ENCODE measurements at regions not wholly inside any gene's neighbourhood (a gene's known extent, or its start where the extent isn't known, plus 50 kb on each side); places are given as distances from the start of the nearest gene placed in this dataset.

DNA sequence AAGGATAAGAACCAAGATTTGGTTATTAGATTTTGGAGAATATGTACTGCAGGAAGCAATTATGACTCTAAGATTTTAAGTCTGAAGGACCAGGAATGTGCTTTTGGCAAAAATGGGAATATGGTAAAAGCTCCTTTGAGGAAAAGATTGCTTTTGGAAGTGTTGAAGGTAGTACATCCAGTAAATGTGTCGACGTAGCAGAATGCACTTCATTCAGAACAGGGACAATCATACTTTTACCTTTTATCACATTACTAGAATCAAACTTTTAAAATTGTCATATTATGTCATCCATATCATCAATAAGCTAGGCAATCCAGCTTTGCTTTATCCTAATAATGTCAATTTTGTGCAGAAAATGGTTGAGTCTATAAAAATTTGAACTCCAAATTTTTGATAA, 74.3 kb upstream of the MSTN start:
- no peak for DNase-seq (ENCODE audit: low read depth)
- TF ChIP-seq, protein P1, sequence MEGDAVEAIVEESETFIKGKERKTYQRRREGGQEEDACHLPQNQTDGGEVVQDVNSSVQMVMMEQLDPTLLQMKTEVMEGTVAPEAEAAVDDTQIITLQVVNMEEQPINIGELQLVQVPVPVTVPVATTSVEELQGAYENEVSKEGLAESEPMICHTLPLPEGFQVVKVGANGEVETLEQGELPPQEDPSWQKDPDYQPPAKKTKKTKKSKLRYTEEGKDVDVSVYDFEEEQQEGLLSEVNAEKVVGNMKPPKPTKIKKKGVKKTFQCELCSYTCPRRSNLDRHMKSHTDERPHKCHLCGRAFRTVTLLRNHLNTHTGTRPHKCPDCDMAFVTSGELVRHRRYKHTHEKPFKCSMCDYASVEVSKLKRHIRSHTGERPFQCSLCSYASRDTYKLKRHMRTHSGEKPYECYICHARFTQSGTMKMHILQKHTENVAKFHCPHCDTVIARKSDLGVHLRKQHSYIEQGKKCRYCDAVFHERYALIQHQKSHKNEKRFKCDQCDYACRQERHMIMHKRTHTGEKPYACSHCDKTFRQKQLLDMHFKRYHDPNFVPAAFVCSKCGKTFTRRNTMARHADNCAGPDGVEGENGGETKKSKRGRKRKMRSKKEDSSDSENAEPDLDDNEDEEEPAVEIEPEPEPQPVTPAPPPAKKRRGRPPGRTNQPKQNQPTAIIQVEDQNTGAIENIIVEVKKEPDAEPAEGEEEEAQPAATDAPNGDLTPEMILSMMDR (conservative IDR thresholded peaks at IDR 0.05; ENCODE audit: low read depth, low read length): no peak
- H3K4me3 ChIP-seq (ENCODE audit: low read depth, low read length): no peak overlapping the region

DNA sequence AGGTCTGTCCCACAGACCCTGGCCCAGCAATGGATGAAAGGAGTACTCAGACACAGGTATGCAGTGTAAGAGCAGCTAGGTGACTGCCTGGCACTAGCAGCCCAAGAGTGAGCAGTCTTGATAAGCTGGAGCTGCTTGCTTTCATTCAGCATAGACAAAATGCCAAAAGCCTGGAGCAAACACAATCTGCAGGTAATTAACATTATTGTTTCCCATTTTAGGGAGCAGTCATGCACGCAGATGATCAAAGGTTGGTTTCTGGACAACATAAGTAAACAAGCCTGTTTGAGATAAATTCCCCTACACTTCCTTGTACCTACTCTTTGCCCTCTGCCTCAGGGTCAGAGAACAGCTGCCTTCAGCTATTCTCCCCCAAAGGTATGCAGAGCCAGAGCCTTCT, 73.7 kb upstream of the MSTN start:
- TF ChIP-seq, protein P1 (conservative IDR thresholded peaks at IDR 0.05; ENCODE audit: low read depth, low read length): no peak
- no peak overlapping the region for H3K4me3 ChIP-seq (ENCODE audit: low read depth, low read length)
- DNase-seq (ENCODE audit: low read depth): no peak

DNA sequence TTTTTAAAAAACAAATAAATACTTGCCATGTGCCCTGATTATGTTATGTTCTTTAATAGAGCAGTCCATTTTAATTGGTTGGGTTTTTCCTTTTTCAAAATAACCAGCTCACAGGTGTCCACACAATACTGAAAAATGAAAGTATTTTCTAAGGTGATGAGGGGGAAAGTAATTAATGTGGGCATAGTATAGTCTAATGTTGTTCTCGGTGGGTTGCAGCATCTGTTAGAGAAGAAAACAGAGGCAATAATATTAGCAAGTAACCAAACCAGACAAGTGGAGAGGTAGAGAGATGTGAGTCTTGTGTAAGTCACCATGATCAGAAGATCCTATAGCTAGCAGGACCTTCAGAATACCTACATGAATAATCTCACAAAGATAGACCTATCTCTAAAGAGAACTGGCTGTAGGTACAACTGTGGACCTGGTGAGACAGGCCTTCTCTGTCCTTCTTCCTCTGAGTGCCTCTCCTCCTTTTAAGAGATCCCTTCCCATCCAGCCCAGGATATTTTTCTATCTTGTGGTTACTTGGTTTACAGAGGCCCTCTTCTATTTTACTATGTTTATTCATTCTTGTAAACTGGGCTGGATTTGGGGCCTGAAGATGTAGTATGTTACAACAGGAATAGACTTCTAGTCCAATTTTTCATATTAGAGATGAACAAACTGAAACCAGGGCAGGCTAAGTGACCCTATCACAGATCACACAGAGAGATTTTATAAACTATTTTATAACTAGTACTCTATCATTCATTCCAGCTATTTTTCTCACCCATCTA, 67.1 kb upstream of the MSTN start:
- TF ChIP-seq, protein P1 (conservative IDR thresholded peaks at IDR 0.05; ENCODE audit: low read depth, low read length): no peak
- H3K4me3 ChIP-seq (ENCODE audit: low read depth, low read length): no peak overlapping the region
- no peak for DNase-seq (ENCODE audit: low read depth)

DNA sequence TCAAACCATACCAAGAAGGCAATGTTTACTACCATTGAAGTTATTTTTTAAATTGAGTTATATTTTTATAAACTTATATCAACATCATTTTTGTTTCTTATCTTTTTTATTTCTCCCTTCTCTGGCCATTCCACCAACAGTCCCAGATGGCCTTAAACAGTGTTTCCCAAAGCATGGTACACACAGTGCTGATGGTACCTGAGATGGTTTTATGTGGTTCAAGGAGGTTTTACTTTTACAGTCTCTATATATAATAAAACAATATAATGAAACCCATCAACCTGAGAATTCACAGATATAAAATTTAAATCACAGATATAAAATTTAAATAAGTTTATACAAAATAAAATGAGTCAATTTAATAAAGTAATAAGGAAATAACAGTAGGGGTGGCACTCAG, 65.1 kb upstream of the MSTN start:
- TF ChIP-seq, protein P1 (conservative IDR thresholded peaks at IDR 0.05; ENCODE audit: low read depth, low read length): no peak
- H3K4me3 ChIP-seq (ENCODE audit: low read depth, low read length): no peak overlapping the region
- DNase-seq (ENCODE audit: low read depth): no peak

DNA sequence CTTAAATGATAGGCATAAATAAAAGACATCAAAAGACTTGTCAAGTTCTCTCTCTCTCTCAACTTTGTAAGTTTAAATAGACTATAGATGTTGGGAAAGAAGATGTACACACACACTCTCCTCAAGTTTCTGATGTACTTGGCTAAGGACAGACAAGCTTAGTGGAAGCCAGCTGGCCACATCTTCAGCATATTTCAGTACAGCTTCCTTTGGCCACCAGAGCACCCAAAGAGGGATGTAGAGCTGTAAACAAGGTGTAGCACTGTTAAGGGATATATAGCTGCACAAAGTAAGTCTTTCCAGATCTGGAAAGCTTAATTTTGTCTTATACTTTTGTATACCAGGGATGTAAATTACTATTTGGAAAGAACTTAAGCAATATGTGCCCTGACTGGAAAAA, 64.3 kb upstream of the MSTN start:
- peak; percentile 56 for DNase-seq (ENCODE audit: low read depth)
- TF ChIP-seq, protein P1 (conservative IDR thresholded peaks at IDR 0.05; ENCODE audit: low read depth, low read length): peak; percentile 4
- H3K4me3 ChIP-seq (ENCODE audit: low read depth, low read length): no peak overlapping the region

DNA sequence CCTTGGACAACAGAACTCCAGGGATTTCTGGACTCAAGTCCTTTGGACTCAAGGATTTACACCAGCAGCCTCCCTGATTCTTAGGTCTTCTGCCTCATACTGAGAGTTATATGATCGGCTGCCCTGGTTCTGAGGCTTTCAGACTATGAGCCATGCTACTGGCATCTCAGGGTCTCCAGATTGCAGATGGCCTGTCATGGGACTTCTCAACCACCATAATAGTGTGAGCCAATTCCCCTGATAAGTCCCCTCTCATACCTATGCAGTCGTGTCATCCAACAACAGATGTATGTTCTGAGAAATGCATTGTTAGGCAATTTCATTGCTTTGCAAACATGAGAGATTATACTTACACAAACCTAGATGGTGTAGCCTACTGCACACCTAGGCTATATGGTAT, 61.4 kb upstream of the MSTN start:
- DNase-seq (ENCODE audit: low read depth): peak; percentile 82
- H3K4me3 ChIP-seq (ENCODE audit: low read depth, low read length): no peak overlapping the region
- TF ChIP-seq, protein P1 (conservative IDR thresholded peaks at IDR 0.05; ENCODE audit: low read depth, low read length): no peak

DNA sequence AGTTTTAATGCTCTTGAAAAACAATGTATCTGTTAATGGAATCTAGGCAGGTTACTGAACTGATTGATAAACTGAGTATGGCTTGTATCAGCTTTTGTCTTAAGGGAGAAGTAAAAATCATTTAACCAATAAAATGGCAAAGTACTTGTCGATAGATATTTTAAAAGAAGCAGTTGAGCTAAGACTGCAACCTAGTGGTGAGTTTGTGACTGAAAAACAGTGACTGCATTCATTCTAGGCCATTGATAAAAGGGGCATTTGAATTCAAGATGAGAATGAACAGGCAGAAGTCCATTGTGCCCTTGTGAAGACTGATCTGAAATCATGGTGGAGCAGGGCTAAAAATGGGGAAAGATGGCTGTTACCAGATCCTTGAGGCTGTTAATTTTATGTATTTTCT, 59.4 kb upstream of the MSTN start:
- TF ChIP-seq, protein P1 (conservative IDR thresholded peaks at IDR 0.05; ENCODE audit: low read depth, low read length): peak; percentile 69
- peak; percentile 70 for DNase-seq (ENCODE audit: low read depth)

More for the DNA sequence above, 59.4 kb upstream of the MSTN start:
- H3K4me3 ChIP-seq (ENCODE audit: low read depth, low read length): no peak overlapping the region
